ENCODE measurements at regions not wholly inside any gene's neighbourhood (a gene's known extent, or its start where the extent isn't known, plus 50 kb on each side); places are given as distances from the start of the nearest gene placed in this dataset.

DNA sequence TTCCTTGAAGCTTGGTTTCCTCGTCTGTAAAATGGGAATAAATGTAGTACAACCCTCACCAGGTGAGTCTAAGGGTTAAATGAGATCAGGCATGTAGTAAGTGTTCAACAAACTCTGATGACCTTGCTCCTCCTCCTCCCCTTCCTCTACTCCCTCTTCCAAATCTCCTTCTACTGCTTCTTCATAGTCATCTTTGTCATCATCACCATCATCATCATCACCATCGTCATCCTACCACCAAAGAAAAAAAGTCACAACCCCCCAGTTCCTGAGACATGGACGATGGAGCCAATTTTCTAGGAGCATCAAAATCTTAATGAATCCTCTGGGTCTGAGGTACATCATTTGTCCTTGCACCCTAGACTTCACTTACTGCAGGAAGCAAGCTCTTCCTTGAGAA is 240.0 kb downstream of the ANKRD60 start:
- Histone ChIP-seq H3K4me3 (ENCODE audit: low read length) (no peak overlapping the region), H3K36me3 (ENCODE audit: insufficient read depth, low read length) (no peaks in the 10 kb centered on the region), H3K9me3 (ENCODE audit: low read length) (no peaks in the 10 kb centered on the region), H3K9ac (ENCODE audit: low read length) (no peak overlapping the region), H3K27me3 (ENCODE audit: low read length) (no peaks in the 10 kb centered on the region), H3K9me2 (replicated peaks; ENCODE audit: insufficient read depth, low read length) (no peaks in the 10 kb centered on the region), H3K79me2 (ENCODE audit: low read length) (no peaks in the 10 kb centered on the region), H3K4me1 (ENCODE audit: low read length) (no peaks in the 10 kb centered on the region), H3K4me2 (ENCODE audit: low read depth, low read length, poor library complexity, severe bottlenecking) (no peak overlapping the region), H2AFZ (ENCODE audit: low read length) (no peak overlapping the region), H4K20me1 (ENCODE audit: insufficient read depth, low read depth, low read length) (no peaks in the 10 kb centered on the region), H3K27ac (ENCODE audit: low read length) (no peak overlapping the region)
- DNase-seq, result no peak

DNA sequence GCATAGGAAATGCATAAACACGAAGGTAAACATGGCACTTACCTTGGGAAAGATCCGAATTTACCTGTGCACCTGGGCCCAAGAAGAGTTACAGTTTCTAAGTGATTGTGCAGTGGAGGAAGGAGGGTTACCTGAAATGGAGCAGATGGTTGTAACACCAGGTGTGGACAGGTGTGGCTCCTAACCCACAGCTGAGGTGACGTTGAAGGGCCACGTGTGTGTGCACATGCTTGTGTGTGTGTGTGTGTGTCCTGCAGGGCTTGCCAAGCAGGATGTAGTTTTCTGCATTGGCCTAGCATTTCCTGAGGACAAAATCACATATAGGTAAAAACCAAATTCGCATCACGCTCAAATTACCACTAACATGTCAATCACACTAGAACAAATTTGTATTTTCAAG is 240.8 kb downstream of the ANKRD60 start:
- no peaks in the 10 kb centered on the region for H4K20me1 ChIP-seq (ENCODE audit: insufficient read depth, low read depth, low read length)

DNA sequence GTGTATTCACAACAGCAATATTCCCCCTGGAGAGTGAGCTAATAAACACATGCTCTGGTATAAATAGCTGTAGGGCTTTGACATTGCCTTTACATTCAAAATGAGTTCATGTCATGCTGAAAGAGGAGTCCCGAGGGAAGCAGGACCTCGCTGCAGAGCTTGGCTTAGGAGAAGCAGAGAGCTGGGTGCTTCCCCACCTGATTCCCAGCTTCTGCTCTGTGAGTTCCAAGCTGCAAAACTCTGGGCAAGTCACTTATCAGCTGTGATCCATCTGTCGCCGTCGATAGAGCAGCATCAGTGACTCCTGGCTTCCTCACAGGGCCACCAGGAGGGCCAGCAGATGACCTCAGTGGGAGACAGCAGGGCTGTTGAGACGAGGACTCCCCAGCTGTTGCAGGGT is 241.8 kb downstream of the ANKRD60 start:
- no peak for DNase-seq
- Histone ChIP-seq H3K4me2 (ENCODE audit: low read depth, low read length, poor library complexity, severe bottlenecking) (no peak overlapping the region), H3K36me3 (ENCODE audit: insufficient read depth, low read length) (no peaks in the 10 kb centered on the region), H3K9me3 (ENCODE audit: low read length) (no peaks in the 10 kb centered on the region), H3K27ac (ENCODE audit: low read length) (no peak overlapping the region), H3K79me2 (ENCODE audit: low read length) (no peaks in the 10 kb centered on the region), H3K27me3 (ENCODE audit: low read length) (no peaks in the 10 kb centered on the region), H4K20me1 (ENCODE audit: insufficient read depth, low read depth, low read length) (no peaks in the 10 kb centered on the region), H3K9me2 (replicated peaks; ENCODE audit: insufficient read depth, low read length) (no peaks in the 10 kb centered on the region), H3K4me3 (ENCODE audit: low read length) (no peak overlapping the region), H2AFZ (ENCODE audit: low read length) (no peak overlapping the region), H3K4me1 (ENCODE audit: low read length) (no peaks in the 10 kb centered on the region), H3K9ac (ENCODE audit: low read length) (no peak overlapping the region)

More for the DNA sequence above, 240.8 kb downstream of the ANKRD60 start:
- H2AFZ ChIP-seq (ENCODE audit: low read length), result no peak overlapping the region
- H3K4me1 ChIP-seq (ENCODE audit: low read length), result no peaks in the 10 kb centered on the region
- no peak overlapping the region for H3K27ac ChIP-seq (ENCODE audit: low read length)
- H3K4me2 ChIP-seq (ENCODE audit: low read depth, low read length, poor library complexity, severe bottlenecking), result no peak overlapping the region
- H3K9me2 ChIP-seq (replicated peaks; ENCODE audit: insufficient read depth, low read length), result no peaks in the 10 kb centered on the region
- H3K9me3 ChIP-seq (ENCODE audit: low read length), result no peaks in the 10 kb centered on the region
- H3K36me3 ChIP-seq (ENCODE audit: insufficient read depth, low read length), result no peaks in the 10 kb centered on the region
- DNase-seq, result no peak
- no peaks in the 10 kb centered on the region for H3K79me2 ChIP-seq (ENCODE audit: low read length)
- H3K27me3 ChIP-seq (ENCODE audit: low read length), result no peaks in the 10 kb centered on the region
- no peak overlapping the region for H3K4me3 ChIP-seq (ENCODE audit: low read length)
- H3K9ac ChIP-seq (ENCODE audit: low read length), result no peak overlapping the region

DNA sequence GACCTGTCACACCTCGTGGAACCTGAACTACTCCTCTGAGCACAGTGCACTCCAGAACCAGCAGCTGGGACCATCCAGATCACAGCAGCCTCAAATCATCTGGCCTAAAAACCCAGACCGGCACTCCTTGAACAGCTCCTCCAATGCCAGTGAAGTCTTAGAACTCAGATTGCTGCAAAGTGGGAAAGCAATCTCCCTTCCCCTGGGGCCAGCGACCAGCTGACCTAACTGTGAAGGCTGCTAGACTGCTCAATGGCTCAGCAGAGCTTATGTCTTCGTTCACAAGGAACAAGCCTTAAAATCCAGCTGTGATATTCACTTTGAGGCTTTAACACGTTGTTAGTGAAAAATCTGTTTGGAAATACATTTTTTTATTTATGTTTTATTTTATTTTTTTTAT is 243.2 kb downstream of the ANKRD60 start:
- Histone ChIP-seq H3K9me3 (ENCODE audit: low read length) (no peaks in the 10 kb centered on the region), H4K20me1 (ENCODE audit: insufficient read depth, low read depth, low read length) (no peaks in the 10 kb centered on the region), H2AFZ (ENCODE audit: low read length) (no peak overlapping the region), H3K4me3 (ENCODE audit: low read length) (no peak overlapping the region), H3K27ac (ENCODE audit: low read length) (no peak overlapping the region), H3K4me2 (ENCODE audit: low read depth, low read length, poor library complexity, severe bottlenecking) (no peak overlapping the region), H3K9ac (ENCODE audit: low read length) (no peak overlapping the region), H3K9me2 (replicated peaks; ENCODE audit: insufficient read depth, low read length) (no peaks in the 10 kb centered on the region), H3K36me3 (ENCODE audit: insufficient read depth, low read length) (no peaks in the 10 kb centered on the region), H3K27me3 (ENCODE audit: low read length) (no peaks in the 10 kb centered on the region), H3K4me1 (ENCODE audit: low read length) (no peaks in the 10 kb centered on the region), H3K79me2 (ENCODE audit: low read length) (no peaks in the 10 kb centered on the region)
- DNase-seq, result no peak

DNA sequence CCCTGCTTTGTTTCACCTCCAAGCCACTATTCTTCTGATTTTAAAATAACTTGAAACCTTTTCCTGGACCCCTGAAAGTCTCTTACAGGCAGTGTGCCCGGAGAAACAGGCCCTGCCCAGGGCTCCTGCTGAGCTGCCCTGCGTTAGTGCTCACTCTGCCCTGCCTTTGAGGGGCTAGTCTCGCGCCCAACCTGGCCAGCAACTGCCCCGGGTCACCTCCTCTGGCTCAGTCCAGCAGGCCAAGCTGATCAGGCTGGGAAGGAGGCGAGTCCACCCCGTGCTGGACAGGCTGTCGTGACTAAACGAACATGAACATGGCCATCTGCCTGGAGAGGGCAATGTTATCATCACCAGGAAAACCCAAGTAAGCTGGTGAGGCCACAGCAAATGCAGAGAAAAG is 245.4 kb downstream of the ANKRD60 start:
- no peak overlapping the region for H3K4me2 ChIP-seq (ENCODE audit: low read depth, low read length, poor library complexity, severe bottlenecking)
- no peaks in the 10 kb centered on the region for H3K9me2 ChIP-seq (replicated peaks; ENCODE audit: insufficient read depth, low read length)
- H3K27me3 ChIP-seq (ENCODE audit: low read length), result no peaks in the 10 kb centered on the region
- no peaks in the 10 kb centered on the region for H3K4me1 ChIP-seq (ENCODE audit: low read length)
- no peak overlapping the region for H3K4me3 ChIP-seq (ENCODE audit: low read length)
- H3K27ac ChIP-seq (ENCODE audit: low read length), result no peak overlapping the region
- no peaks in the 10 kb centered on the region for H3K9me3 ChIP-seq (ENCODE audit: low read length)
- no peaks in the 10 kb centered on the region for H3K79me2 ChIP-seq (ENCODE audit: low read length)
- H2AFZ ChIP-seq (ENCODE audit: low read length), result no peak overlapping the region
- DNase-seq, result no peak
- no peak overlapping the region for H3K9ac ChIP-seq (ENCODE audit: low read length)
- no peaks in the 10 kb centered on the region for H4K20me1 ChIP-seq (ENCODE audit: insufficient read depth, low read depth, low read length)
- no peaks in the 10 kb centered on the region for H3K36me3 ChIP-seq (ENCODE audit: insufficient read depth, low read length)

DNA sequence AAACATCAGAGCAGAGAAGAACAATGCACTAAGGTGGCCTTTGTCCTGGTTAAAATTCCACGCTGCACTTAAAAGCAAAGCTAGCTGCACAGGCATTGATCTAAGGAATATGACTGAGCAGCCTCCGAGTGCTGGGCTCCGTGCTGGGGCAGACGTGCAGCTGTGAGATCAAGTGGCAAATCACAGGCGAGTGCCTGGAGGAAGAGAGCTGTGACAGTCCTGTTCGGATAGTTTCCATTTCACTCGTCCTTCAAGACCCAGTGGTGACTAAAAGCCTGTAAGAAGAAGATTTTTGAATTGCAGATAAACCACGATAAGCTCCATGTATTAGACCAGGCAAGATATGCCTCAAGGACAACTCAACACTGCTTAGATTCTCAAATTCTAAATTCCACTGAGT is 247.9 kb downstream of the ANKRD60 start:
- no peak overlapping the region for H3K4me3 ChIP-seq (ENCODE audit: low read length)
- no peaks in the 10 kb centered on the region for H3K79me2 ChIP-seq (ENCODE audit: low read length)
- no peak overlapping the region for H3K9ac ChIP-seq (ENCODE audit: low read length)
- H2AFZ ChIP-seq (ENCODE audit: low read length), result no peak overlapping the region
- H3K4me1 ChIP-seq (ENCODE audit: low read length), result no peaks in the 10 kb centered on the region
- no peak overlapping the region for H3K27ac ChIP-seq (ENCODE audit: low read length)
- H3K27me3 ChIP-seq (ENCODE audit: low read length), result no peaks in the 10 kb centered on the region
- no peak for DNase-seq
- H3K9me3 ChIP-seq (ENCODE audit: low read length), result no peaks in the 10 kb centered on the region
- no peak overlapping the region for H3K4me2 ChIP-seq (ENCODE audit: low read depth, low read length, poor library complexity, severe bottlenecking)
- H3K36me3 ChIP-seq (ENCODE audit: insufficient read depth, low read length), result no peaks in the 10 kb centered on the region
- H3K9me2 ChIP-seq (replicated peaks; ENCODE audit: insufficient read depth, low read length), result no peaks in the 10 kb centered on the region
- H4K20me1 ChIP-seq (ENCODE audit: insufficient read depth, low read depth, low read length), result no peaks in the 10 kb centered on the region

DNA sequence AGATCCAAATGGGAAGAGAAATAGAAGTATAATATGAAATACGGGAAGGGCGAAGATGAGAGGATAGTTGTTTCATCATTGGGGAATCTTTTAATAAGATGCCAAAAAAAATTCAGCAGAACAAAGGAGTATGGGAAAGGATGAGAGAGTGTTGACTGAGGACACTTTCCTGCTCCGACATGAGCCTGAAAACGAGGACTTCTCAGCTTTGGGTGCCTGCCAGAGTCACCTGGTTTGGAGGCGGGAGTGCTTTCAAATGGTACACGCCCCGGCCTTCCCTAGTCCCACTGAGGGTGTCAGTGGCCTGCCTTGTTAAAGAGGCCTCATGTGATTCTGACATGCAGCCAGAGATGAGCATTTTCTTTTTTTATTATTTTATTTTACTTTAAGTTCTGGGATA is 250.9 kb downstream of the ANKRD60 start:
- Histone ChIP-seq H3K4me3 (ENCODE audit: low read length) (no peak overlapping the region), H3K27ac (ENCODE audit: low read length) (no peak overlapping the region), H2AFZ (ENCODE audit: low read length) (no peak overlapping the region), H3K36me3 (ENCODE audit: insufficient read depth, low read length) (no peaks in the 10 kb centered on the region), H3K4me1 (ENCODE audit: low read length) (no peaks in the 10 kb centered on the region), H3K4me2 (ENCODE audit: low read depth, low read length, poor library complexity, severe bottlenecking) (no peak overlapping the region), H3K9me3 (ENCODE audit: low read length) (no peaks in the 10 kb centered on the region), H3K79me2 (ENCODE audit: low read length) (no peaks in the 10 kb centered on the region), H3K9me2 (replicated peaks; ENCODE audit: insufficient read depth, low read length) (no peaks in the 10 kb centered on the region), H4K20me1 (ENCODE audit: insufficient read depth, low read depth, low read length) (no peaks in the 10 kb centered on the region), H3K9ac (ENCODE audit: low read length) (no peak overlapping the region), H3K27me3 (ENCODE audit: low read length) (no peaks in the 10 kb centered on the region)
- DNase-seq, result no peak

DNA sequence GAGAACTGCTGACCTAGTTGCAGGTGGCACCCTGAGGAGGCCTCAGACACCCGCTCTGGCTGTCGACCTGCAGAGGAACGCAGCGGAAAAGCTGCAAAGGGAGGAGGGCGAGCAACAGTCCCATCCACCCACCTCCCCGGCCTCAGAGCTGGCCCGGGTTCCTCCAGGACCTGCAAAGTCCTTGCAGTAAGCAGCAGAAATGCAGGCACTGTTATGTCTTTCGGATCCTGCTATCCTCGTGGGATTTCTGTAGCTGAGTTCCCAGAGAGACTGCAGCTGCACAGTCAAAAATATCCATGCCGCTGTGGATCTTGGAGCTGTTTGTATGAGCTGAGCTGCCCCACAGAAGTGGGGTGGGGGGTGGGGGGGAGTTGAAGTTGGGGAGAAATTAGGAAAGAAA is 251.3 kb downstream of the ANKRD60 start:
- Histone ChIP-seq H3K27ac (ENCODE audit: low read length) (no peak overlapping the region), H3K9me2 (replicated peaks; ENCODE audit: insufficient read depth, low read length) (no peaks in the 10 kb centered on the region), H3K4me2 (ENCODE audit: low read depth, low read length, poor library complexity, severe bottlenecking) (no peak overlapping the region), H3K4me1 (ENCODE audit: low read length) (no peaks in the 10 kb centered on the region), H3K79me2 (ENCODE audit: low read length) (no peaks in the 10 kb centered on the region), H2AFZ (ENCODE audit: low read length) (no peak overlapping the region), H3K4me3 (ENCODE audit: low read length) (no peak overlapping the region), H3K9me3 (ENCODE audit: low read length) (no peaks in the 10 kb centered on the region), H3K27me3 (ENCODE audit: low read length) (no peaks in the 10 kb centered on the region), H3K9ac (ENCODE audit: low read length) (no peak overlapping the region), H3K36me3 (ENCODE audit: insufficient read depth, low read length) (no peaks in the 10 kb centered on the region), H4K20me1 (ENCODE audit: insufficient read depth, low read depth, low read length) (no peaks in the 10 kb centered on the region)
- no peak for DNase-seq

DNA sequence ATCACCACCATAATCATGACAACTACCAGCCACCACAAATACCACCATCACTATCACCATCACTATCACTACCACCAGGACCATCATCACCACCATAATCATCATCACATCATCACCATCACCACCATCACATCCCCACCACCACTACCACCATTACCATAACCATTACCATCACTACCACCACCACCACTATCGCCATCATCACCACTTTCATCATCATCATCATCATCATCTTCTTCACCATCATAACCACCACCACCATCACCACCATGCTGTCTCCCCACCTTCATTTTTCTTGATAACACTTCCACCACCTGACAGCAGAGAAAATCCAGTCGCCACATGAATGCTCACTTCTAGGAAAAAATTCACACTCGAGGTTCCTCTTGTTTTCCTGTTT is 253.6 kb downstream of the ANKRD60 start:
- no peaks in the 10 kb centered on the region for H4K20me1 ChIP-seq (ENCODE audit: insufficient read depth, low read depth, low read length)
- H3K9me2 ChIP-seq (replicated peaks; ENCODE audit: insufficient read depth, low read length), result no peaks in the 10 kb centered on the region
- no peaks in the 10 kb centered on the region for H3K4me1 ChIP-seq (ENCODE audit: low read length)
- no peak for DNase-seq
- no peaks in the 10 kb centered on the region for H3K79me2 ChIP-seq (ENCODE audit: low read length)
- H3K27ac ChIP-seq (ENCODE audit: low read length), result no peak overlapping the region
- H2AFZ ChIP-seq (ENCODE audit: low read length), result no peak overlapping the region
- H3K36me3 ChIP-seq (ENCODE audit: insufficient read depth, low read length), result no peaks in the 10 kb centered on the region
- no peaks in the 10 kb centered on the region for H3K9me3 ChIP-seq (ENCODE audit: low read length)
- H3K4me2 ChIP-seq (ENCODE audit: low read depth, low read length, poor library complexity, severe bottlenecking), result no peak overlapping the region
- no peaks in the 10 kb centered on the region for H3K27me3 ChIP-seq (ENCODE audit: low read length)
- H3K9ac ChIP-seq (ENCODE audit: low read length), result no peak overlapping the region
- H3K4me3 ChIP-seq (ENCODE audit: low read length), result no peak overlapping the region

All from Karpas-422 (cell line).